HG02610 (cell line): ENCODE measurements at regions not wholly inside any gene's neighbourhood (a gene's known extent, or its start where the extent isn't known, plus 50 kb on each side); places are given as distances from the start of the nearest gene placed in this dataset.

Experiments used
- ATAC-seq: cut with Tn5 transposase; IDR thresholded peaks from one replicate; pipeline ENCODE4 v1.9.1; 2021; ENCODE audit warnings: mild to moderate bottlenecking, moderate library complexity; ENCODE audit not compliant: unreplicated experiment

DNA sequence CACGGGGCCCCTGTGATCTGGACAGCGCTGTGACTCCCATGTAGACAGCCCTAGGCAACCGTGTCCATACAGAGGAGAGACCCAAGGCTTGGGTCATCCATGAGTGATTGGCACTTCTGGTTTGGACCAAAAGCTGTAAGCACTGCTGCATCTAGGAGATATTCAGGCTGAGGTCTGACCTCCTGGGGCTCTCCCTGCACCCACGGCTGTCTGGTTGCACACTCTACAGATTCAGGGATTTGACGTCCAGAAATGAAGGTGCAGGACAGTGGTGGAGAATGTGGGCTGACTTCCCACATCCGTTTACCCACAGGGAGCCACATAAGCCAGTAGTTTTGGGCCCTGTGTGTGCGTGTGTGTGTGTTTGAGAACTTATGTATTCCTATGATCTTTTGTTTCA, 76.2 kb upstream of the ARHGEF7 start:
- ATAC-seq: no peak

DNA sequence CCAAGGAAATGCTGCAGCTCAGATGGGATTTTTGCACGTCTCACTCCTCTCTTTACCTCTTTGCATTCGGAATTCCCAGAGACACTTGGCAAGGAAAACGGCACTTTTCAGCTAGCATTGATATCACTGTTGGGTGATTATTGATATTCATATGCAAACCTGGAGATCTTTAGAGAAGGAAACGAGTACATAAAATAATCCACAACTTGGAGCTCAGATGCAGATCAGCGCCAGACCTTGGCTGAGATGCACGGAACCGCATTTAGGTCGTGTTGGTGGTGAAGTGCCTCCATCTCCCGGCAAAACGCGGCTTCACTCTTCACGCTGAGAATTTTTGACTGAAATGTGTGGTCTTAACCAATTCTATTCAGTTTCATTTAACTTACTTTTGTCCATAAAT, 77.2 kb upstream of the ARHGEF7 start:
- ATAC-seq: no peak

GRCh38 chr13:111036665-111037064, 78.4 kb upstream of the ARHGEF7 start:
- no peak for ATAC-seq

GRCh38 chr13:111035861-111036260, 79.2 kb upstream of the ARHGEF7 start:
- no peak for ATAC-seq

GRCh38 chr13:111034811-111035210, 80.3 kb upstream of the ARHGEF7 start:
- no peak for ATAC-seq

- no peak for ATAC-seq
These were observed 81.7 kb upstream of the ARHGEF7 start for GRCh38 chr13:111033172-111034130.

GRCh38 chr13:111031531-111031961, 83.6 kb upstream of the ARHGEF7 start:
- no peak for ATAC-seq

DNA sequence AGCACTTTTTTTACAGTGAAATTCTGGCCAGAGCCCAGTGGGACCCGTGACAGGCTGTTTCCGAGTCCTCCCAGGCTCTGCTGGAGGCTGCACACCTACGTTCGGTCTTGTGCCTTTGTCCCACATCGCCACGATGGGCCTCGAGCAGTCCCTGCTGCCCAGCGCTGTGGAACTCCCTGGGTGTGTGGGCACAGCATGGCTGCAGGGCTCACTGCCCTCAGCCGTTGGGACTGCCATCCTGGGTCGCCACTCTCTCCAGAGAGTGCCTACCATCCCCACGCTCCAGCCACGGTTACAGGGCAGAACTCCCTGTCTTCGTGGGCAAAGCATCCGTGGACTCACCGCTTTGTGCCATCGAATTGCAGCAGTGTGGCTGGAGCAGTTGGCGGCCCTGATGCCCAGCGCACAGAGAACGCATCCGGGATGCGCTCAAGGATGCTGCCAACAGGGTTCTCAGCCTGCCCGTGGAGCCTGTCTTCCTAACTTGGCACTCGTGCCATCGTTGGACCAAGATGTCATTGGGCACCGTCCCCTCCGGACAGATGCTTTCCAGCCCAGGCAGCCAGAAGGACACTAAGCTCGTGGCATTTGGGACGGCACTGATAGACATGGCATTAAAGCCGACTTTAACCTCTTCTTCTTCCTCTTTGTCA, 85.0 kb upstream of the ARHGEF7 start:
- ATAC-seq: no peak

GRCh38 chr13:111027458-111028439, 87.4 kb upstream of the ARHGEF7 start:
- no peak for ATAC-seq

DNA sequence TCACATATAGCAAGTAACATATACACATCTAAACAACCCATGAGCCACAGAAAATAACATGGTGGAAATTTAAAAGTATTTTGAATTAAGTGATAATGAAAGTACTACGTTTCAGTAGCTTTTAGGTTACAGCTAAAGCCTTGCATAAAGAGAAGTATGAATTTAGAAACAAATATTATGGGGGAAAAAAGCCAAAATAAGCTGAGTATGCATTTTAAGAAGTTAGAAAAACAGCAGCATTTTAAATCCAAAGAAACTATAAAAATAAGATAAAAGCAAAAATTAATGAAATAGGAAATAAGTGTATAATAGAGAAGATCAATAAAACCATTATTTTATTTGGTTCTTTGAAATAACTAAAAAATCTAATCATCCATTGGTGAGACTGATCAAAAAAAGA, 89.8 kb upstream of the ARHGEF7 start:
- ATAC-seq: no peak

DNA sequence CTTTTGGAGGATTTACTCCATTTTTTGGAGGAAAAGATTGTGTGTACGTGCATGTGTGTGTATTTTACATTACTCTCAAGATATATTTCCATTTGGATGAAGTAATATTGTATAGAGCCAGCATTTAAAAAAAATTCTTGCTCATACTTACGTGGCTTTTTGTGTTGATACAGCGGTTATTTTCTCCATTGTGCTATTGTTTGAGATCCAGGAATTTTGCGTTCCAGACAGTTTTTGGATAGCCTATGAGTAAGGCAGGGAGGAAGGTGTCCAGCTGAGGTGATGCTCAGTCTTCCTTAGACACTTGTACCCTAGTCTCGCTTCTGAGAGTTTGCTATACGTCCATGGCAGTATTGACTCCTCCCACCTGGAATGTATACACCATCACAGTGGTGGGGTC, 92.2 kb upstream of the ARHGEF7 start:
- ATAC-seq: no peak

- ATAC-seq: no peak
These were observed 92.9 kb upstream of the ARHGEF7 start for GRCh38 chr13:111022241-111022640.

GRCh38 chr13:111021270-111021669, 93.8 kb upstream of the ARHGEF7 start:
- ATAC-seq: no peak

DNA sequence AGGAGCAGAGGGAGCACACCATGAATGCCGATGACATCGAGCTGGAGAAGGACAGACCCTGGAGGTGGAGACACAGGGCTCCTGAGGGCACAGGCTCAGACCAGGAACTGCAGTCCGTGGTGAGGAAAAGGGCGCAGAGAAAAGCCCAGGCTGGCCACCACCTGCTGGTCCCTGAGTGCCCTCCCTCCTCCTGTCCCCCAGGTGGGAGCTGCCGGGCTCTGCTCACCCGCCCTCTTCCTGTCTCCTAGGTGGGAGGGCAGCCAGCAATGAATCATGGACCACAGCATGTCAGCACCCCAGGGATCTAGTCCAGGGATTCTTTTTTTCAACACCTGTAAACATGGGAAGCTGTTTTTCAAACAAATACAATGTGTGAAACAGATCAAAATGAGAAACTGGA, 94.6 kb upstream of the ARHGEF7 start:
- ATAC-seq: no peak

- ATAC-seq: no peak
These were observed 95.1 kb upstream of the ARHGEF7 start for GRCh38 chr13:111020021-111020420.

GRCh38 chr13:111017755-111018459, 97.2 kb upstream of the ARHGEF7 start:
- ATAC-seq: no peak

GRCh38 chr13:111013196-111013595, 98.3 kb upstream of the ANKRD10 start:
- ATAC-seq: no peak

GRCh38 chr13:111011899-111012298, 97.0 kb upstream of the ANKRD10 start:
- no peak for ATAC-seq

GRCh38 chr13:111008351-111008750, 93.5 kb upstream of the ANKRD10 start:
- no peak for ATAC-seq

- no peak for ATAC-seq
These were observed 92.3 kb upstream of the ANKRD10 start for GRCh38 chr13:111007209-111007608.
